ENCODE measurements at regions not wholly inside any gene's neighbourhood (a gene's known extent, or its start where the extent isn't known, plus 50 kb on each side); places are given as distances from the start of the nearest gene placed in this dataset.

DNA sequence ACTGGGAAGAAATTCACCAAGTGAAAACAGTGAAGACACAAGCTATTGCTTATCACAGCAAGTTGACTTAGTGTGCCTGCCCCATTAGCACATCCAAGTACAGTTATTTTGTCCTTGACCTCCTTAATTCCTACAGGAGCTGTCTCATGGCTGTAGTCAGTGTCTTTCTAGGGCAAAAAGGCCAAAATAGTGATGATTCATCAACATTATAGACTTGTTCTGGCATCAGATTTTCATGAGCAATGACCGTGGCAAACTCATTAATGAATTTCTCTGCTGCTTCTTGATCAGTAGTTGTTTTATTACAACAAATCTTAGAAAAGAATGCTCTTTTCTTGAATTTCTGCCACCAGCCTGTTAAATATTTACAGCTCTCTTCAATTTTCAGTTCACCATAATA is 1169.3 kb upstream of the DDX18 start:
- H3K9me3 Mint-ChIP-seq = peaks cover 21% of the 10 kb centered on the region
- no peaks in the 10 kb centered on the region for H3K36me3 Mint-ChIP-seq
- H3K4me1 Mint-ChIP-seq = no peaks in the 10 kb centered on the region
- ATAC-seq = no peak
- H3K27ac Mint-ChIP-seq = no peak overlapping the region
- DNase-seq (ENCODE audit: low spot score in 2 of 2) = no peak
- H3K4me3 Mint-ChIP-seq = no peak overlapping the region

DNA sequence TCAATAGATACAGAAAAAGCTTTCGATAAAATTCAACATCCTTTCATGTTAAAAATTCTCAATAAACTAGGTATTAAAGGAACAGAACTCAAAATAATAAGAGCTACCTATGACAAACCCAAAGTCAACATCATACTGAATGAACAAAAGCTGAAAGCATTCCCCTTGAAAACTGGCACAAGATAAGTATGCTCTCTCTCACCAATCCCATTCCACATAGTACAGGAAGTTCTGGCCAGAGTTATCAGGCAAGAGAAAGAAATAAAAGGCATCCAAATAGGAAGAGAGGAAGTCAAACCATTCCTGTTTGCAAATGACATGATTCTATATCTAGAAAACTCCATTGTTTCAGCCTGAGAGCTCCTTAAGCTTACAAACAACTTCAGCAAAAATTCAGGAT is 1145.8 kb upstream of the DDX18 start:
- DNase-seq (ENCODE audit: low spot score in 2 of 2) (no peak), ATAC-seq (no peak)
- H3K27ac Mint-ChIP-seq = no peak overlapping the region
- no peaks in the 10 kb centered on the region for H3K36me3 Mint-ChIP-seq
- H3K4me3 Mint-ChIP-seq = no peak overlapping the region
- H3K9me3 Mint-ChIP-seq = peaks cover 26% of the 10 kb centered on the region
- H3K4me1 Mint-ChIP-seq = no peaks in the 10 kb centered on the region

DNA sequence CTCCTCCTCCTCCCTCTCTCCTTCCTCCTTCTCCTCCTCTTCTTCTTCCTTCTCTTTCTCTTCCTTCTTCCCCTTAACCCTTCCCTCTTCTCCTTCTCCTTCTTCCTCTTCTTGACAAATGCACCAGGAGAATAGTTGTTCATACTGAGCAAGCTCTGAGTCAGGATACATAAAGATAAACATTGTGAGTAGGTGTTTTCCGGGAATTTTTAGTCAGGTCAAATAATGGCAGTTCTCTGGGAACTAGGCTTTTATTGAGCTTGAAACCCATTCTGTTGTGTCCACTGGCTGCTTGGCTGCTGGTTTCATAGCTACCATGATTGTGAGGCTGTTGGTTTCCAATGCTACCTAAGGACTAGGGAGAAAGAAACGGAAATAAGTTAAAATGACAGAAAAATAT is 1144.7 kb upstream of the DDX18 start:
- no peak overlapping the region for H3K27ac Mint-ChIP-seq

DNA sequence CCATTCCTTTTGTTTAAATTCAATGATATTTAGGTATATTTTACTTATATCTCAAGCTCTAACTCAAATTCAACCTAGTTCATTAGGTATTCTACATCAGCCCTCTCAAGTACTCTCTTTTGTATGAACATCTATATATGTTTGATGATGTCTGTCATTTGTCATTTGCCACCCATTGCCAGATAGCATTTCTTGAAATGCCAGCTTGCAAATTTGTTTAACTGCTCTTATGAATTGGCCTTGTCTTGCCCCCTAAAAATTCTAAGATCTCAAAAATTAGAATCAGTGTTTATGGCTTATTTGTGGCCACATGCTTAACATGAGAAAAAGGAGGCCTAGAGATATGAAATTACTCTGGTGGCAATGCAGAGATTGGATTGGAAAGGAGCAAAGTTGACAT is 1140.3 kb upstream of the DDX18 start:
- H3K27ac Mint-ChIP-seq = no peak overlapping the region
- peaks cover 28% of the 10 kb centered on the region for H3K9me3 Mint-ChIP-seq
- H3K36me3 Mint-ChIP-seq = no peaks in the 10 kb centered on the region
- no peak overlapping the region for H3K4me3 Mint-ChIP-seq
- no peaks in the 10 kb centered on the region for H3K4me1 Mint-ChIP-seq
- no peak for ATAC-seq
- DNase-seq (ENCODE audit: low spot score in 2 of 2) = no peak

More for the DNA sequence above, 1144.7 kb upstream of the DDX18 start:
- H3K9me3 Mint-ChIP-seq = peaks cover 22% of the 10 kb centered on the region
- no peaks in the 10 kb centered on the region for H3K36me3 Mint-ChIP-seq
- no peak for ATAC-seq
- no peak overlapping the region for H3K4me3 Mint-ChIP-seq
- H3K4me1 Mint-ChIP-seq = no peaks in the 10 kb centered on the region
- no peak for DNase-seq (ENCODE audit: low spot score in 2 of 2)

DNA sequence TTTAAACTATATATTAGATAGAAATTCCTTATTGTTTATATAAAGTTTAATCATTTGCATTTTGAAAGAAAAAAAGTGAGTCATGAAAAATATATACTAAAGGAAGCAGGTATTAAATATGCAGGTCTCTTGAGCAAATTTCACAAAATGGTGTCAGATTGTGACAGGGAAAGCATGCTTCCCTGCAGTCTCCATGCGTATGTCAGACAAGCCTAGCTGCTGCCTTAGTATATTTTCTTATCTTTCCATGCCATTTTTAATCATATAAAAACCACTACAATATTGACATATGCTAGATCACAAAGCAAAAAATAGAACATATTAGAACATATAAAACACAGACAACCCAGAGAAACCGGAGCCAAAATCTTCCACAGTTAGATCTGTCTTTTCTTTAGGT is 1137.7 kb upstream of the DDX18 start:
- Mint-ChIP-seq H3K27ac (no peak overlapping the region), H3K36me3 (no peaks in the 10 kb centered on the region), H3K4me1 (no peaks in the 10 kb centered on the region), H3K4me3 (no peak overlapping the region), H3K9me3 (peaks cover 27% of the 10 kb centered on the region)
- ATAC-seq = no peak
- no peak for DNase-seq (ENCODE audit: low spot score in 2 of 2)

DNA sequence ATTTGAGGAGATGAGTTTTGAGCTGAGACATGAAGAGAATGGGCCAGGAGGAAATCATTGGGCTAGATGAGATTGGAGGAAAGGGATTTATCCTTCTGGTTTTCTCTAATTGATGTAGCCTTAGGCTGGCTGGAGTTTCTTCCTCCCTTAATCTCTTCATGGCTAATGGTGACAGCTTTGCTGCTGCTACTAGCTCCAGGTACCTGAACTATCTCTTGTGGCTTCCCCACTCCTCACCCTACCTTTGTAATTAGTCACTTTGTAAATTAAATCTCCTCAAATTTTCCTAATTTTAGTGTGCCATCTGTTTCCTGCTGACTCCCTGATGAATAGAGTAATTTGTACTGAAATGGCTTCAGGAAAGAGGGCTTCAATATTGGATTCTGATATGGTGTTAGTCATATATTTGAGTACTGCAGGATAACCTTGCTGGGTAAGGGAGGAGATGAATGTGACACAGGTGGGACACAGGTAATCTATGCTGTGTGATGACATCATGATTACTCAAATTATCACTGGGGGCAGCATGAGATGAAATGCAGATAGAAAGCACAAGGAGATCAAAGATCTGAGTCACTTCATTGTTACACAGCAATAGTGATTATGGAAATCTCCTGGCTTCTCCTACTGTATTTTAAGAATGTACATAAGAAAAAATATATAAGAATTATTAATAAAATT is 1134.1 kb upstream of the DDX18 start:
- no peak overlapping the region for H3K4me3 Mint-ChIP-seq

DNA sequence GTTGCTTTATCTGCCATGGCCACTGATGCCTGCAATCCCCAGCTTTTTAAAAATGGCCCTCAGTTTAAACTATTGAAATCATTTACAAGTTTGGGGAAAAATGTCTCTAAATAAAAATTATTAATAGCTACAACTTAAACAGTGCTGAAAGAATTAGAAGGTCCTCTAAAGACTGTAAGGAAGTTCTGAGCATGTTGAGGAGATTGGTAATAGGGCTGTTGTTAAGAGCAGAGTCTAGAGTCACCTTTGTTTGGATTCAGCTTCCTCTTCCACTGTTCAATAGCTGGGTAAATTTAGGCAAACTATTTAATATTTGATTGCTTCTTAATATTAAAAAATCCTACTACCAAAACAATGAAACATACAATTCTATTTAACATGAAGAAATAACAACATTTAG is 1127.1 kb upstream of the DDX18 start:
- H3K4me1 Mint-ChIP-seq = no peaks in the 10 kb centered on the region
- no peaks in the 10 kb centered on the region for H3K36me3 Mint-ChIP-seq
- no peak overlapping the region for H3K27ac Mint-ChIP-seq
- no peak overlapping the region for H3K4me3 Mint-ChIP-seq
- DNase-seq (ENCODE audit: low spot score in 2 of 2) (no peak), ATAC-seq (no peak)
- H3K9me3 Mint-ChIP-seq = peaks cover 7% of the 10 kb centered on the region

More for the DNA sequence above, 1134.1 kb upstream of the DDX18 start:
- ATAC-seq (no peak), DNase-seq (ENCODE audit: low spot score in 2 of 2) (no peak)
- Mint-ChIP-seq H3K4me1 (no peaks in the 10 kb centered on the region), H3K36me3 (no peaks in the 10 kb centered on the region), H3K9me3 (peaks cover 18% of the 10 kb centered on the region), H3K27ac (no peak overlapping the region)

DNA sequence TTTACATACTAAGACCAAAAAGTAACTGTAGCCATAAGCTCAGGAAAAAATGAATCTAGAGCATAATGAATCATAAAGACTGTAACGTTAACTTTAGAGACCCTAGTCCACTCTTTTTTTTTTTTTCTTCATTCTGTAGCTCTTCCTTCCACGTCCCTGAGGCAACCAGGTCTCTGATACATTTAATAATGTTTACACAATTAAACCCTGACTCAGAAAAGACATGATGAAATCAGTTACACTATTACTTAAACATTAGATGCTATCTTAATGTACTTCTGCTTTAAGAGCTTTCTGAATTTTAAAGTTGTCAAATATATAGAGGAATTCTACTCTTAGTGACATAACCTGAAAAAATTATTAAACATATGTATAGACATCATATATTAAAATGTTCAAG is 1121.5 kb upstream of the DDX18 start:
- H3K9me3 Mint-ChIP-seq = peaks cover 16% of the 10 kb centered on the region
- H3K27ac Mint-ChIP-seq = no peak overlapping the region
- DNase-seq (ENCODE audit: low spot score in 2 of 2) (no peak), ATAC-seq (no peak)
- no peaks in the 10 kb centered on the region for H3K4me1 Mint-ChIP-seq
- no peaks in the 10 kb centered on the region for H3K36me3 Mint-ChIP-seq
- H3K4me3 Mint-ChIP-seq = no peak overlapping the region

DNA sequence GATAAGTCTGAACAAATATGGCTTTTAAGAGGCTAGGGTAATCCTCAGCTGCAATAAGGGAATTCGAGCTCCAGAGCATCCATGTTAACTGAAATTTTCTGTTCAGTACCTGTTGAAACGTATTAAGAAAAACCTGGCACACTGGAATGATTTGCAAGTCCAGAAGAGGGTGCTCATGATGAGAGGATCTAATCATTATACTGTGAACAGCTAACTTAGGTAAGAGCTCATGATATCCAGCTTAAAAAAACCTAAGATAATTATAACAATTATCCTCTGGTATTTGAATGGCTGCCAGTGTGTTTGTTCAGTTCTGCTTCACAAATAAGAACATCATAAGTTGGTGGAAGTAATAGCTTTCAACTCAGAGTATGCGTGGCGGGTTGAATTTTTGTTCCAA is 1118.3 kb upstream of the DDX18 start:
- peaks cover 20% of the 10 kb centered on the region for H3K9me3 Mint-ChIP-seq

DNA sequence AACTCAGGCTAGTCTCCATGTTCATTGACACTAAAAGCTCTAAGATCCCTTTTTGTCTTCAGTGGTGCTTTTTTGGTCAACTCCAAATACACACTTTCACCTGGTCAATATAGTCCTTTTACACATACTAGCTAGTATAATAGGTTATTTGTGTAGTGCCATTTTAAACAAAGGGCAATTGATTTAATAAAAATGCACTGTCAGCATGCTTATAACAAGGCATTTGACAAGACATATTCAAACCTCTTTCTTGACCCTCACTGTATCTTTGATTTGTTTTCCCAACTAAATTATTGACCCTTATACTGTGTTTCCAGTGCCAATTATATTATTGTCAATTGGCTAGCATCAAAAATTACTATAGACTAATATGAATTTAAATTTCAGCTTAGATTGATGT is 1117.6 kb upstream of the DDX18 start:
- Mint-ChIP-seq H3K4me3 (no peak overlapping the region), H3K9me3 (peaks cover 18% of the 10 kb centered on the region), H3K27ac (no peak overlapping the region), H3K36me3 (no peaks in the 10 kb centered on the region), H3K4me1 (no peaks in the 10 kb centered on the region)
- ATAC-seq (no peak), DNase-seq (ENCODE audit: low spot score in 2 of 2) (no peak)

More for the DNA sequence above, 1118.3 kb upstream of the DDX18 start:
- no peaks in the 10 kb centered on the region for H3K36me3 Mint-ChIP-seq
- DNase-seq (ENCODE audit: low spot score in 2 of 2) (no peak), ATAC-seq (no peak)
- H3K4me1 Mint-ChIP-seq = no peaks in the 10 kb centered on the region
- no peak overlapping the region for H3K27ac Mint-ChIP-seq
- no peak overlapping the region for H3K4me3 Mint-ChIP-seq

DNA sequence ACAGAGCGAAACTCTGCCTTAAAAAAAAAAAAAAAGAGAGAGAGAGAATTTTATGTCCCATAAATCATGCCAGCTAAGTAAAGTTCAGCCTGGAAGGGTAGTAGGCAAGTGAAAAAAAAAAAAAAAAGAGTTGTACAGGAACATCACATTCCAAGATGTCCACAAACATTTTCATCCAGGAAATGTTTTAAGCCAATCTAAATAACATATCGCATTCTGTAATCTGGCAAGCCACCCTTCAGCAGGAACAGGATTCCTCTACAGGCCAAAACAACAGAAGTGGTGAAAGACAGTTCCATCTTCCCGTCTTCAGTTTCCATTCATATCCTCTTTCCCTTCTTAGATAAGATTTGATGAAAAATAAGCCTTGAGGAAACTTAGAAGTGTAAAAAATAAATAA is 1108.1 kb upstream of the DDX18 start:
- no peak overlapping the region for H3K27ac Mint-ChIP-seq
- H3K36me3 Mint-ChIP-seq = no peaks in the 10 kb centered on the region
- H3K9me3 Mint-ChIP-seq = peaks cover 31% of the 10 kb centered on the region
- no peak overlapping the region for H3K4me3 Mint-ChIP-seq
- H3K4me1 Mint-ChIP-seq = no peaks in the 10 kb centered on the region
- ATAC-seq (no peak), DNase-seq (ENCODE audit: low spot score in 2 of 2) (no peak)

DNA sequence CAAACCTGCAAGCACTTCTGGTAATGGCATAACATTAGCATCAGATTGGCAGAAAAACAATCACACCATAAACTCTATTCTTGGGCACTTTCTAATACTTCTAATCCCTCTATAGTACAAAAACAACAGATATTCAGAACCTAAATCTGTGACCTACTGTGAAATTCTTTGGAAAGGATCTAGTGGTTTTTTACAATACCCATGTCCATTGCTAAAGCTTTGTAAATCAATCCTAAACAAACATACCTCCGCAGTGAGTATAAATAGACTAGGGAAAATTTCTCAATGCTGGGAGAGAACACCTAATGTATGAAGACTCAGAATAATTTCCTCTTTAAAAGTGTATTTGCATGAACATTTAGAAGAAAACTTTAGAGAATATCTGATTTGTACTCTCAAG is 1098.5 kb upstream of the DDX18 start:
- Mint-ChIP-seq H3K9me3 (peaks cover 9% of the 10 kb centered on the region), H3K4me1 (no peaks in the 10 kb centered on the region), H3K27ac (no peak overlapping the region), H3K36me3 (no peaks in the 10 kb centered on the region), H3K4me3 (no peak overlapping the region)
- DNase-seq (ENCODE audit: low spot score in 2 of 2) (no peak), ATAC-seq (no peak)

DNA sequence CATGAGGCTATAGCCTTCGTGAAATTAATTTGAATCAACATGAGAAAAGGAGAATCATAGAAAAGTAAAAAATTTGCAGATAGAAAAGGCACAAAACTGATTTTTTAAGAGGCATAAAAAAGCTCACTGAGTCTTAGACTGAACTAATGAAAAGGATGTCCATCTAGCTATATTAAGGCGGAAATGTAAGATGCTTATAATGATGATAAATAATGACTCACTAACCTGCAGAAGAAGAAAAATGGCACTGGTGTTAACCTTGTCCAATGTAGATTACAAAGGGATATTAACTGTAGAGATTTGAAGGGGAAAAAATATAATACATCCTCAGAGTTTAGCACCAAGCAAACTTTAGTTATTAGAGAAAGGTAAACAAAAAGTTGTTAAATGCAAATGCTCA is 1098.0 kb upstream of the DDX18 start:
- Mint-ChIP-seq H3K27ac (no peak overlapping the region), H3K4me3 (no peak overlapping the region), H3K36me3 (no peaks in the 10 kb centered on the region), H3K4me1 (no peaks in the 10 kb centered on the region), H3K9me3 (peaks cover 8% of the 10 kb centered on the region)
- ATAC-seq (no peak), DNase-seq (ENCODE audit: low spot score in 2 of 2) (no peak)

DNA sequence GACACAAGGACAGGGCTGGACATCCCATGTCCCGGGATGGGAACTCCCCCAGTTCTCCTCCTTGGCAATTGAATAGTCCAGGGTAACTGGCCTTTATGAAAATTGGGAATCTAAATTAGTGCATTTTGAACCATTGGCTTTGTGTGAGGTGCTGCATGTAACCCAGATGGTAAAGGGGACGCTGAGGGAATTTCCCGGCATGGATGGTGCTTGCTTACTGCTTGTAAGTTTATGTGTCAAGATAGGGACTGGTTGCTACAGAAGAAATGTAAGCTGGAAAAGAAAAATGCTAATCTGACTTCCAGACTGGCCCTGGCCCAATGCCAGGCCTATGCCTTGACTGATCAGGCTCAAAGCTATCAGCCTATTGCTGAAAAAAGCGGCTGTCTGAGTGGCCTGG is 1096.7 kb upstream of the DDX18 start:
- no peak overlapping the region for H3K4me3 Mint-ChIP-seq
- ATAC-seq = no peak
- no peak overlapping the region for H3K27ac Mint-ChIP-seq
- H3K36me3 Mint-ChIP-seq = no peaks in the 10 kb centered on the region
- no peak for DNase-seq (ENCODE audit: low spot score in 2 of 2)
- peaks cover 10% of the 10 kb centered on the region for H3K9me3 Mint-ChIP-seq
- no peaks in the 10 kb centered on the region for H3K4me1 Mint-ChIP-seq

DNA sequence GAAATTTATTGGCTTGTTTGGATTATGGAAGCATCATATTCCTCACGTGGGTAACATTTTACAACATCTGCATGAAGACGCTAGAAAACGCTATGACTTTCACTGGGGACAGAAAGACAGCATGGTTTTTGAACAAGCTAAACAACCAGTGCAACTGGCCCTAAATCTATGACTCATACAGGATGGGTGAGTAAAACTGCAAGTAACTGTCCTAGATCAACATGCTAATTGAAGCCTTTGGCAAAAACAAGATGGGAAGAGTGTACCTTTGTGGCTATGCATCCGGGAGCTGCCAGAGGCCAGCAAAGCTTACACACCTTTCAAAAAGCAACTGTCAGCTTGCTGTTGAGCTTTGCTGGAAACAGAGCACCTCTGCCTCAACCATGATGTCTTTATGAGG is 1096.0 kb upstream of the DDX18 start:
- ATAC-seq (no peak), DNase-seq (ENCODE audit: low spot score in 2 of 2) (no peak)
- Mint-ChIP-seq H3K27ac (no peak overlapping the region), H3K36me3 (no peaks in the 10 kb centered on the region), H3K9me3 (peaks cover 8% of the 10 kb centered on the region), H3K4me1 (no peaks in the 10 kb centered on the region), H3K4me3 (no peak overlapping the region)

DNA sequence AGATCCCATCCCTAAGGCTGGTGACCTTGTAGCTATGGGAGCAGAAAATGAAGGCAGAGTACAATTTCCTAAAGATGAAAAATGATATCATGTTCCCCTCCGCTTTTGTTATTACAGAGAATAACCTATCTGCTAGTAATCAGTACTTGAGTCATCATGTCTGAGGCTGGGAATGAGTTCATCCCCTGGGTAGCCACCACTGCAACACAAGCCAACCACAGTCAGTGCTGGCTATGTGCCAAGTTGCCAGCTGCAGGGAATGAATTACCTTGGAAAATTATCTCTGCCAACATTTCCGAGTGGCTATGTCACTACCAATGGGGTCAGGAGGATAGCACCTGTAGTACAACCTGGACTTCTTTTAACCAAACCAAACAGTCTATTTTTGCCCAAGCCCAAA is 1094.7 kb upstream of the DDX18 start:
- Mint-ChIP-seq H3K36me3 (no peaks in the 10 kb centered on the region), H3K4me3 (no peak overlapping the region), H3K4me1 (no peaks in the 10 kb centered on the region), H3K27ac (no peak overlapping the region), H3K9me3 (peaks cover 8% of the 10 kb centered on the region)
- DNase-seq (ENCODE audit: low spot score in 2 of 2) (no peak), ATAC-seq (no peak)

DNA sequence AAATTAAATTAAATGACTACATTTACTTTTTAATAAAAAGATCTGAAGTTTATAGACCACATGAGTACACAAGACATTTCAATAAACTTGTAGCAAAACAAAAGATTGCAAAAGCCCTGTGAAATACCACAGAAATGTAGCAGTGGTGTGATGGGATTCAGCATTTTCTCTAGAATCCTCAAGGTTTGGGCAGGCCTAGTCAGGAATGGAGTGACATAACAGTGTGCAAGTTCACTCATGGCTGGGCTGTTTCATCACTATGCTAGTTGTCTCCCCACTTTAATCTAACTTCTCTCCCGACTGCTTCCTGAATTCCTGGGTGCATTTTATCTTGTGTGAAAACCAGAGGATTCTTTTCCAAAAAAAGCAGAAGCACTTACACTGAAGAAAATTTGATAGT is 1089.9 kb upstream of the DDX18 start:
- DNase-seq (ENCODE audit: low spot score in 2 of 2) (no peak), ATAC-seq (no peak)
- Mint-ChIP-seq H3K4me3 (no peak overlapping the region), H3K27ac (no peak overlapping the region), H3K9me3 (peaks cover 11% of the 10 kb centered on the region), H3K36me3 (no peaks in the 10 kb centered on the region), H3K4me1 (no peaks in the 10 kb centered on the region)
